ENCODE measurements at regions not wholly inside any gene's neighbourhood (a gene's known extent, or its start where the extent isn't known, plus 50 kb on each side); places are given as distances from the start of the nearest gene placed in this dataset.

DNA sequence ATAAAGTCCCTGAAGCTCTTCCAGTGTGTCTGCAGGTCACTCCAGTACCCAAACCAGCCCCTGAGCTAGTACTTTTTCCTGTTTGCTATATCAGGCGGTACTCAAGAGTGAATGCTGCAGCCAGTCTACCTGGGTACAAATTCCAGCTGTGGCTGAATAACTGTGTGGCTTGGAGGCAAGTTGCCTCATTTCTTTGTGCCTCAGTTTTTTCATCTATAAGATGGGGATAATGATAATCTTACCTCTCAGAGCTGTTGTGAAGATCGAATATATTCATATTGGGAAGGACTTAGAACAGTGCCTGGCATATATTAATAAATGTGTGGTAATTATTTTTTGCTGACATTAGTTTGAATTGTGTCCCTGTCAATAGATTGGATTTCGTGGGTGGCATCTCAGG is 191.2 kb downstream of the WDR11 start:
- Histone ChIP-seq H3K79me2 (replicated peaks; ENCODE audit: insufficient read depth) (no peaks in the 10 kb centered on the region), H3F3A (replicated peaks; ENCODE audit: low read depth) (no peaks in the 10 kb centered on the region), H2AFZ (no peak overlapping the region), H3K4me3 (no peak overlapping the region), H3K36me3 (ENCODE audit: insufficient read depth) (no peaks in the 10 kb centered on the region), H4K20me1 (replicated peaks; ENCODE audit: insufficient read depth) (no peaks in the 10 kb centered on the region), H3K4me1 (ENCODE audit: insufficient read depth) (no peaks in the 10 kb centered on the region), H3K9me2 (ENCODE audit: insufficient read depth) (peaks cover 12% of the 10 kb centered on the region), H3K4me2 (no peak overlapping the region), H3K27me3 (ENCODE audit: insufficient read depth) (no peaks in the 10 kb centered on the region), H3K27ac (ENCODE audit: low read depth) (no peak overlapping the region)
- H3K4me1 Mint-ChIP-seq: no peaks in the 10 kb centered on the region
- H3K27ac Mint-ChIP-seq: no peak overlapping the region
- ATAC-seq (no peak), DNase-seq (ENCODE audit: low spot score) (no peak)
- TF ChIP-seq ZNF114 (CRISPR knock-in tag; IDR thresholded peaks at IDR 0.05) (no peak), POLR2AphosphoS5 (IDR thresholded peaks at IDR 0.05; ENCODE audit: low read depth) (no peak), JUNB (IDR thresholded peaks at IDR 0.05; ENCODE audit: unreplicated experiment) (no peak), EZH2phosphoT487 (IDR thresholded peaks at IDR 0.05; ENCODE audit: unreplicated experiment) (no peak), STAT1 (IDR thresholded peaks at IDR 0.05; ENCODE audit: unreplicated experiment) (no peak), NANOG (IDR thresholded peaks at IDR 0.05; ENCODE audit: borderline replicate concordance) (no peak), CREB1 (CRISPR knock-in tag; IDR thresholded peaks at IDR 0.05; ENCODE audit: low read depth) (no peak), EZH2 (IDR thresholded peaks at IDR 0.05; ENCODE audit: low read depth, unreplicated experiment) (no peak), ZNF331 (CRISPR knock-in tag; IDR thresholded peaks at IDR 0.05; ENCODE audit: low read depth) (no peak)
- TF ChIP-seq, protein P1, sequence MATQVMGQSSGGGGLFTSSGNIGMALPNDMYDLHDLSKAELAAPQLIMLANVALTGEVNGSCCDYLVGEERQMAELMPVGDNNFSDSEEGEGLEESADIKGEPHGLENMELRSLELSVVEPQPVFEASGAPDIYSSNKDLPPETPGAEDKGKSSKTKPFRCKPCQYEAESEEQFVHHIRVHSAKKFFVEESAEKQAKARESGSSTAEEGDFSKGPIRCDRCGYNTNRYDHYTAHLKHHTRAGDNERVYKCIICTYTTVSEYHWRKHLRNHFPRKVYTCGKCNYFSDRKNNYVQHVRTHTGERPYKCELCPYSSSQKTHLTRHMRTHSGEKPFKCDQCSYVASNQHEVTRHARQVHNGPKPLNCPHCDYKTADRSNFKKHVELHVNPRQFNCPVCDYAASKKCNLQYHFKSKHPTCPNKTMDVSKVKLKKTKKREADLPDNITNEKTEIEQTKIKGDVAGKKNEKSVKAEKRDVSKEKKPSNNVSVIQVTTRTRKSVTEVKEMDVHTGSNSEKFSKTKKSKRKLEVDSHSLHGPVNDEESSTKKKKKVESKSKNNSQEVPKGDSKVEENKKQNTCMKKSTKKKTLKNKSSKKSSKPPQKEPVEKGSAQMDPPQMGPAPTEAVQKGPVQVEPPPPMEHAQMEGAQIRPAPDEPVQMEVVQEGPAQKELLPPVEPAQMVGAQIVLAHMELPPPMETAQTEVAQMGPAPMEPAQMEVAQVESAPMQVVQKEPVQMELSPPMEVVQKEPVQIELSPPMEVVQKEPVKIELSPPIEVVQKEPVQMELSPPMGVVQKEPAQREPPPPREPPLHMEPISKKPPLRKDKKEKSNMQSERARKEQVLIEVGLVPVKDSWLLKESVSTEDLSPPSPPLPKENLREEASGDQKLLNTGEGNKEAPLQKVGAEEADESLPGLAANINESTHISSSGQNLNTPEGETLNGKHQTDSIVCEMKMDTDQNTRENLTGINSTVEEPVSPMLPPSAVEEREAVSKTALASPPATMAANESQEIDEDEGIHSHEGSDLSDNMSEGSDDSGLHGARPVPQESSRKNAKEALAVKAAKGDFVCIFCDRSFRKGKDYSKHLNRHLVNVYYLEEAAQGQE (IDR thresholded peaks at IDR 0.05; ENCODE audit: unreplicated experiment): no peak
- TF ChIP-seq, protein P2, sequence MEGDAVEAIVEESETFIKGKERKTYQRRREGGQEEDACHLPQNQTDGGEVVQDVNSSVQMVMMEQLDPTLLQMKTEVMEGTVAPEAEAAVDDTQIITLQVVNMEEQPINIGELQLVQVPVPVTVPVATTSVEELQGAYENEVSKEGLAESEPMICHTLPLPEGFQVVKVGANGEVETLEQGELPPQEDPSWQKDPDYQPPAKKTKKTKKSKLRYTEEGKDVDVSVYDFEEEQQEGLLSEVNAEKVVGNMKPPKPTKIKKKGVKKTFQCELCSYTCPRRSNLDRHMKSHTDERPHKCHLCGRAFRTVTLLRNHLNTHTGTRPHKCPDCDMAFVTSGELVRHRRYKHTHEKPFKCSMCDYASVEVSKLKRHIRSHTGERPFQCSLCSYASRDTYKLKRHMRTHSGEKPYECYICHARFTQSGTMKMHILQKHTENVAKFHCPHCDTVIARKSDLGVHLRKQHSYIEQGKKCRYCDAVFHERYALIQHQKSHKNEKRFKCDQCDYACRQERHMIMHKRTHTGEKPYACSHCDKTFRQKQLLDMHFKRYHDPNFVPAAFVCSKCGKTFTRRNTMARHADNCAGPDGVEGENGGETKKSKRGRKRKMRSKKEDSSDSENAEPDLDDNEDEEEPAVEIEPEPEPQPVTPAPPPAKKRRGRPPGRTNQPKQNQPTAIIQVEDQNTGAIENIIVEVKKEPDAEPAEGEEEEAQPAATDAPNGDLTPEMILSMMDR (conservative IDR thresholded peaks at IDR 0.05; ENCODE audit: low read depth in 2 of 2): no peak
- TF ChIP-seq, protein P3, sequence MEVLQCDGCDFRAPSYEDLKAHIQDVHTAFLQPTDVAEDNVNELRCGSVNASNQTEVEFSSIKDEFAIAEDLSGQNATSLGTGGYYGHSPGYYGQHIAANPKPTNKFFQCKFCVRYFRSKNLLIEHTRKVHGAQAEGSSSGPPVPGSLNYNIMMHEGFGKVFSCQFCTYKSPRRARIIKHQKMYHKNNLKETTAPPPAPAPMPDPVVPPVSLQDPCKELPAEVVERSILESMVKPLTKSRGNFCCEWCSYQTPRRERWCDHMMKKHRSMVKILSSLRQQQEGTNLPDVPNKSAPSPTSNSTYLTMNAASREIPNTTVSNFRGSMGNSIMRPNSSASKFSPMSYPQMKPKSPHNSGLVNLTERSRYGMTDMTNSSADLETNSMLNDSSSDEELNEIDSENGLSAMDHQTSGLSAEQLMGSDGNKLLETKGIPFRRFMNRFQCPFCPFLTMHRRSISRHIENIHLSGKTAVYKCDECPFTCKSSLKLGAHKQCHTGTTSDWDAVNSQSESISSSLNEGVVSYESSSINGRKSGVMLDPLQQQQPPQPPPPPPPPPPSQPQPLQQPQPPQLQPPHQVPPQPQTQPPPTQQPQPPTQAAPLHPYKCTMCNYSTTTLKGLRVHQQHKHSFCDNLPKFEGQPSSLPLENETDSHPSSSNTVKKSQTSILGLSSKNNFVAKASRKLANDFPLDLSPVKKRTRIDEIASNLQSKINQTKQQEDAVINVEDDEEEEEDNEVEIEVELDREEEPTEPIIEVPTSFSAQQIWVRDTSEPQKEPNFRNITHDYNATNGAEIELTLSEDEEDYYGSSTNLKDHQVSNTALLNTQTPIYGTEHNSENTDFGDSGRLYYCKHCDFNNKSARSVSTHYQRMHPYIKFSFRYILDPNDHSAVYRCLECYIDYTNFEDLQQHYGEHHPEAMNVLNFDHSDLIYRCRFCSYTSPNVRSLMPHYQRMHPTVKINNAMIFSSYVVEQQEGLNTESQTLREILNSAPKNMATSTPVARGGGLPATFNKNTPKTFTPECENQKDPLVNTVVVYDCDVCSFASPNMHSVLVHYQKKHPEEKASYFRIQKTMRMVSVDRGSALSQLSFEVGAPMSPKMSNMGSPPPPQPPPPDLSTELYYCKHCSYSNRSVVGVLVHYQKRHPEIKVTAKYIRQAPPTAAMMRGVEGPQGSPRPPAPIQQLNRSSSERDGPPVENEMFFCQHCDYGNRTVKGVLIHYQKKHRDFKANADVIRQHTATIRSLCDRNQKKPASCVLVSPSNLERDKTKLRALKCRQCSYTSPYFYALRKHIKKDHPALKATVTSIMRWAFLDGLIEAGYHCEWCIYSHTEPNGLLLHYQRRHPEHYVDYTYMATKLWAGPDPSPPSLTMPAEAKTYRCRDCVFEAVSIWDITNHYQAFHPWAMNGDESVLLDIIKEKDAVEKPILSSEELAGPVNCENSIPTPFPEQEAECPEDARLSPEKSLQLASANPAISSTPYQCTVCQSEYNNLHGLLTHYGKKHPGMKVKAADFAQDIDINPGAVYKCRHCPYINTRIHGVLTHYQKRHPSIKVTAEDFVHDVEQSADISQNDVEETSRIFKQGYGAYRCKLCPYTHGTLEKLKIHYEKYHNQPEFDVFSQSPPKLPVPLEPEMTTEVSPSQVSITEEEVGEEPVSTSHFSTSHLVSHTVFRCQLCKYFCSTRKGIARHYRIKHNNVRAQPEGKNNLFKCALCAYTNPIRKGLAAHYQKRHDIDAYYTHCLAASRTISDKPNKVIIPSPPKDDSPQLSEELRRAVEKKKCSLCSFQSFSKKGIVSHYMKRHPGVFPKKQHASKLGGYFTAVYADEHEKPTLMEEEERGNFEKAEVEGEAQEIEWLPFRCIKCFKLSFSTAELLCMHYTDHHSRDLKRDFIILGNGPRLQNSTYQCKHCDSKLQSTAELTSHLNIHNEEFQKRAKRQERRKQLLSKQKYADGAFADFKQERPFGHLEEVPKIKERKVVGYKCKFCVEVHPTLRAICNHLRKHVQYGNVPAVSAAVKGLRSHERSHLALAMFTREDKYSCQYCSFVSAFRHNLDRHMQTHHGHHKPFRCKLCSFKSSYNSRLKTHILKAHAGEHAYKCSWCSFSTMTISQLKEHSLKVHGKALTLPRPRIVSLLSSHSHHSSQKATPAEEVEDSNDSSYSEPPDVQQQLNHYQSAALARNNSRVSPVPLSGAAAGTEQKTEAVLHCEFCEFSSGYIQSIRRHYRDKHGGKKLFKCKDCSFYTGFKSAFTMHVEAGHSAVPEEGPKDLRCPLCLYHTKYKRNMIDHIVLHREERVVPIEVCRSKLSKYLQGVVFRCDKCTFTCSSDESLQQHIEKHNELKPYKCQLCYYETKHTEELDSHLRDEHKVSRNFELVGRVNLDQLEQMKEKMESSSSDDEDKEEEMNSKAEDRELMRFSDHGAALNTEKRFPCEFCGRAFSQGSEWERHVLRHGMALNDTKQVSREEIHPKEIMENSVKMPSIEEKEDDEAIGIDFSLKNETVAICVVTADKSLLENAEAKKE (CRISPR knock-in tag; IDR thresholded peaks at IDR 0.05): no peak
- TF ChIP-seq, protein P4, sequence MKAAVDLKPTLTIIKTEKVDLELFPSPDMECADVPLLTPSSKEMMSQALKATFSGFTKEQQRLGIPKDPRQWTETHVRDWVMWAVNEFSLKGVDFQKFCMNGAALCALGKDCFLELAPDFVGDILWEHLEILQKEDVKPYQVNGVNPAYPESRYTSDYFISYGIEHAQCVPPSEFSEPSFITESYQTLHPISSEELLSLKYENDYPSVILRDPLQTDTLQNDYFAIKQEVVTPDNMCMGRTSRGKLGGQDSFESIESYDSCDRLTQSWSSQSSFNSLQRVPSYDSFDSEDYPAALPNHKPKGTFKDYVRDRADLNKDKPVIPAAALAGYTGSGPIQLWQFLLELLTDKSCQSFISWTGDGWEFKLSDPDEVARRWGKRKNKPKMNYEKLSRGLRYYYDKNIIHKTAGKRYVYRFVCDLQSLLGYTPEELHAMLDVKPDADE (IDR thresholded peaks at IDR 0.05): no peak
- no peaks in the 10 kb centered on the region for H3K9me3 Mint-ChIP-seq
- H3K27me3 Mint-ChIP-seq (ENCODE audit: insufficient read depth, low read depth, poor library complexity): peaks cover 2% of the 10 kb centered on the region
- no peak overlapping the region for H3K4me3 Mint-ChIP-seq
- no peaks in the 10 kb centered on the region; the same call in 2 of the 3 replicates for H3K36me3 Mint-ChIP-seq (ENCODE audit: low read depth)

All from GM23338 (cell line).